ENCODE measurements at regions not wholly inside any gene's neighbourhood (a gene's known extent, or its start where the extent isn't known, plus 50 kb on each side); places are given as distances from the start of the nearest gene placed in this dataset.

GRCh38 chr14:53851394-53852090 lies 105.1 kb downstream of the BMP4 start:
- no peaks in the 10 kb centered on the region for H3K27me3 ChIP-seq
- no peak overlapping the region for H3K27ac ChIP-seq
- peaks cover 0 to 8% (median 0%) of the 10 kb centered on the region in 4 donors for H3K4me1 ChIP-seq
- no peak overlapping the region for H3K4me3 ChIP-seq
- no peaks in the 10 kb centered on the region for H3K9me3 ChIP-seq
- WGBS, 2 donors: 69 to 70% methylated on average over 6 of the region's 6 CpGs
- no peaks in the 10 kb centered on the region for H3K36me3 ChIP-seq
- DNase-seq (ENCODE audit: low spot score in 2 of 2): no peak
- no peak for TF ChIP-seq EP300 (IDR thresholded peaks at IDR 0.05)
- no peak for TF ChIP-seq CTCF (IDR thresholded peaks at IDR 0.05)
- TF ChIP-seq POLR2A (IDR thresholded peaks at IDR 0.05): no peak

- Histone ChIP-seq H3K27ac (no peak overlapping the region), H3K4me1 (peaks cover 0 to 8% (median 0%) of the 10 kb centered on the region in 4 donors), H3K9me3 (no peaks in the 10 kb centered on the region), H3K36me3 (no peaks in the 10 kb centered on the region), H3K4me3 (no peak overlapping the region), H3K27me3 (no peaks in the 10 kb centered on the region)
- 57 to 59% methylated on average over 4 of the region's 4 CpGs for WGBS, 2 donors
- TF ChIP-seq EP300 (IDR thresholded peaks at IDR 0.05): no peak
- no peak for TF ChIP-seq CTCF (IDR thresholded peaks at IDR 0.05)
- no peak for TF ChIP-seq POLR2A (IDR thresholded peaks at IDR 0.05)
- DNase-seq (ENCODE audit: low spot score in 2 of 2): no peak
Measured at GRCh38 chr14:53850714-53851296, 105.8 kb downstream of the BMP4 start.

GRCh38 chr14:53849549-53849948 lies 107.1 kb downstream of the BMP4 start:
- H3K36me3 ChIP-seq: no peaks in the 10 kb centered on the region
- DNase-seq (ENCODE audit: low spot score in 2 of 2): no peak
- peaks cover 0 to 8% (median 0%) of the 10 kb centered on the region in 4 donors for H3K4me1 ChIP-seq
- no peaks in the 10 kb centered on the region for H3K9me3 ChIP-seq
- WGBS, 2 donors: 92 to 94% methylated on average over 6 of the region's 6 CpGs
- no peaks in the 10 kb centered on the region for H3K27me3 ChIP-seq
- no peak overlapping the region for H3K4me3 ChIP-seq
- no peak overlapping the region for H3K27ac ChIP-seq
- TF ChIP-seq EP300 (IDR thresholded peaks at IDR 0.05) (no peak), POLR2A (IDR thresholded peaks at IDR 0.05) (no peak), CTCF (IDR thresholded peaks at IDR 0.05) (no peak)

- H3K27ac ChIP-seq: no peak overlapping the region
- H3K9me3 ChIP-seq: no peaks in the 10 kb centered on the region
- no peak for TF ChIP-seq POLR2A (IDR thresholded peaks at IDR 0.05)
- WGBS, 2 donors: 74 to 75% methylated on average over 5 of the region's 5 CpGs
- H3K36me3 ChIP-seq: no peaks in the 10 kb centered on the region
- H3K4me1 ChIP-seq: peaks cover 0 to 8% (median 0%) of the 10 kb centered on the region in 4 donors
- H3K4me3 ChIP-seq: no peak overlapping the region
- H3K27me3 ChIP-seq: no peaks in the 10 kb centered on the region
- no peak for DNase-seq (ENCODE audit: low spot score in 2 of 2)
Measured at GRCh38 chr14:53848854-53849253, 107.8 kb downstream of the BMP4 start.

GRCh38 chr14:53847881-53848280 lies 108.7 kb downstream of the BMP4 start:
- DNase-seq (ENCODE audit: low spot score in 2 of 2): no peak
- H3K4me3 ChIP-seq: no peak overlapping the region
- no peaks in the 10 kb centered on the region for H3K36me3 ChIP-seq
- 90 to 92% methylated on average over 7 of the region's 7 CpGs for WGBS, 2 donors
- H3K27me3 ChIP-seq: no peaks in the 10 kb centered on the region
- no peak overlapping the region for H3K27ac ChIP-seq
- peaks cover 0 to 8% (median 0%) of the 10 kb centered on the region in 4 donors for H3K4me1 ChIP-seq
- no peaks in the 10 kb centered on the region for H3K9me3 ChIP-seq
- no peak for TF ChIP-seq CTCF (IDR thresholded peaks at IDR 0.05)
- no peak for TF ChIP-seq POLR2A (IDR thresholded peaks at IDR 0.05)
- no peak for TF ChIP-seq EP300 (IDR thresholded peaks at IDR 0.05)
